Body of pancreas (tissue), 4 donors: ENCODE measurements at regions not wholly inside any gene's neighbourhood (a gene's known extent, or its start where the extent isn't known, plus 50 kb on each side); places are given as distances from the start of the nearest gene placed in this dataset.

ENCODE experiments used
- ATAC-seq: fragments of 150-250 bp; one replicate; pipeline ENCODE4 v1.9.1; 2016
- DNase-seq, 4 donors: peaks; one replicate each; pipeline ENCODE4 v3.0.0-alpha.2; 2019
- H3K27ac ChIP-seq, 4 donors: fragments of 200-600 bp; sonication (generic); 1 replicate in 3 of 4; 2 replicates in 1 of 4; pipeline versions ENCODE4 v1.5.1 to v1.6.1; 2016 to 2019; ENCODE audit warnings: mild to moderate bottlenecking in 1 of 4, mixed read lengths in 1 of 4, moderate library complexity in 1 of 4
- H3K27me3 ChIP-seq, 2 donors: fragments of 200-600 bp; sonication (generic); one replicate each; pipeline ENCODE4 v1.6.0; 2016; ENCODE audit warnings: mild to moderate bottlenecking in 1 of 2
- H3K36me3 ChIP-seq, 2 donors: fragments of 200-600 bp; sonication (generic); replicated peaks in 1 of 2; 2 replicates each; pipeline ENCODE4 v1.5.1; 2016; ENCODE audit warnings: low read depth in 2 of 2; ENCODE audit not compliant: insufficient read depth in 1 of 2
- H3K4me1 ChIP-seq: fragments of 200-600 bp; sonication (generic); one replicate; pipeline ENCODE4 v1.6.0; 2016
- H3K4me3 ChIP-seq, 2 donors: fragments of 200-600 bp; sonication (generic); 1 replicate in 1 of 2; 2 replicates in 1 of 2; pipeline ENCODE4 v1.5.1; 2016 to 2019
- H3K9me3 ChIP-seq, 3 donors: fragments of 200-600 bp; sonication (generic); 1 replicate in 2 of 3; 2 replicates in 1 of 3; pipeline ENCODE4 v1.5.1; 2016
- CTCF ChIP-seq, 7 experiments: fragments of 450-650 bp in 4 of 7; fragments of 200-600 bp in 3 of 7; sonication (generic) in 3 of 7; IDR thresholded peaks; one replicate each; pipeline ENCODE4 v1.5.1; 2016 to 2019; ENCODE audit warnings: antibody characterized with exemption in 7 of 7
- POLR2A ChIP-seq, 3 donors: fragments of 450-650 bp; IDR thresholded peaks; one replicate each; pipeline ENCODE4 v1.6.1; 2016; ENCODE audit warnings: antibody characterized with exemption in 3 of 3, mild to moderate bottlenecking in 2 of 3
- WGBS, 2 donors: methylation state at CpG; one replicate each; pipeline ENCODE4 v1.1.5; 2017; 5-methylcytosine and 5-hydroxymethylcytosine counted together
- intact Hi-C: fragments of 100-400 bp; cut with DNase I; formaldehyde crosslinking; loops from one replicate; pipeline ENCODE4 v1.15.1; 2023

- Histone ChIP-seq H3K27me3 (no peaks in the 10 kb centered on the region), H3K4me3 (no peak overlapping the region), H3K27ac (peak overlapping the region in 3 of 4 donors; percentile 25 to 77 (median 34)), H3K36me3 (no peaks in the 10 kb centered on the region), H3K4me1 (no peaks in the 10 kb centered on the region), H3K9me3 (no peaks in the 10 kb centered on the region)
- TF ChIP-seq CTCF (IDR thresholded peaks at IDR 0.05) (no peak), POLR2A (IDR thresholded peaks at IDR 0.05) (no peak)
- no peak for DNase-seq
- 33 to 46% methylated on average over 7 of the region's 7 CpGs for WGBS, 2 donors
- intact Hi-C loops: no loop called here
- ATAC-seq: no peak
These were observed 351.2 kb upstream of the ARGLU1 start for GRCh38 chr13:106919133-106919532.

- TF ChIP-seq CTCF (IDR thresholded peaks at IDR 0.05) (no peak), POLR2A (IDR thresholded peaks at IDR 0.05) (no peak)
- intact Hi-C loops: no loop called here
- Histone ChIP-seq H3K27ac (peak overlapping the region in 1 of 4 donors; percentile 77), H3K36me3 (no peaks in the 10 kb centered on the region), H3K27me3 (no peaks in the 10 kb centered on the region), H3K4me1 (no peaks in the 10 kb centered on the region), H3K9me3 (no peaks in the 10 kb centered on the region), H3K4me3 (no peak overlapping the region)
- 24% methylated on average over 3 of the region's 3 CpGs for WGBS, 2 donors
- no peak for ATAC-seq
- no peak for DNase-seq
These were observed 350.6 kb upstream of the ARGLU1 start for GRCh38 chr13:106918557-106918860.

- H3K27ac ChIP-seq: peak overlapping the region in 3 of 4 donors; percentile 57 to 77 (median 76)
- 0 to 1% methylated on average over 33 to 63 of the region's 63 CpGs for WGBS, 2 donors
- H3K4me3 ChIP-seq: peak overlapping the region; percentile 36 to 56
- no peaks in the 10 kb centered on the region for H3K4me1 ChIP-seq
- DNase-seq (peak; percentile 65 to 80 (median 72)), ATAC-seq (peak; percentile 93)
- H3K27me3 ChIP-seq: no peaks in the 10 kb centered on the region
- H3K9me3 ChIP-seq: no peaks in the 10 kb centered on the region
- H3K36me3 ChIP-seq: no peaks in the 10 kb centered on the region
- intact Hi-C loops: no loop called here
- peak in 2 of 3 donors; percentile 26 to 29 for TF ChIP-seq POLR2A (IDR thresholded peaks at IDR 0.05)
- peak; percentile 90 to 97 (median 92) for TF ChIP-seq CTCF (IDR thresholded peaks at IDR 0.05)
These were observed 350.0 kb upstream of the ARGLU1 start for GRCh38 chr13:106917673-106918556.

- DNase-seq (no peak), ATAC-seq (peak; percentile 4)
- WGBS, 2 donors: 51 to 54% methylated on average over 32 of the region's 33 CpGs
- intact Hi-C loops: no loop called here
- H3K36me3 ChIP-seq: no peaks in the 10 kb centered on the region
- H3K27ac ChIP-seq: peak overlapping the region in 3 of 4 donors; percentile 57 to 77 (median 76)
- peak overlapping the region in 1 of 2 donors; percentile 56 for H3K4me3 ChIP-seq
- TF ChIP-seq CTCF (IDR thresholded peaks at IDR 0.05) (no peak), POLR2A (IDR thresholded peaks at IDR 0.05) (no peak)
- H3K4me1 ChIP-seq: no peaks in the 10 kb centered on the region
- H3K27me3 ChIP-seq: no peaks in the 10 kb centered on the region
- no peaks in the 10 kb centered on the region for H3K9me3 ChIP-seq
These were observed 349.2 kb upstream of the ARGLU1 start for GRCh38 chr13:106917024-106917571.
